ENCODE measurements at regions not wholly inside any gene's neighbourhood (a gene's known extent, or its start where the extent isn't known, plus 50 kb on each side); places are given as distances from the start of the nearest gene placed in this dataset.

DNA sequence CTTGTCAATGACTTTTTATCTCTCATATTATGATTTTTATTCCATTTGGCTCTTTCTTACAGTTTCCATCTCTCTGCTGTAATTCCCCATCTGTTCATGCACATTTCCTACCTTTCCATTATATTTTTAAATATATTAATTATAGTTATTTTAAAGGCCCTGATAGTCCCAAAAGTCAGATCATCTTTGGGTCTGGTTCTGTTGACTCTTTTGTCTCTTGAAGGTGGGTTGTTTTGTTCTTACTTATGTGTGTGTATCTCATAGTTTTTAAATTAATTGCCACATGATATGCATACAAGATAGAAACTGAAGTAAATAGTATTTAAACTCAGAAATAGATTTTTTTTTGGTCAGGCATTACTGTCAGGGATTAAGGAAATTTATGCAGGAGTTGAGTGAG lies 178.0 kb upstream of the AJAP1 start:
- no peak for DNase-seq (ENCODE audit: low read depth, low spot score)
- in situ Hi-C loops (cut with HindIII; ENCODE audit: low sequenced_read_pairs), result no loop called here

DNA sequence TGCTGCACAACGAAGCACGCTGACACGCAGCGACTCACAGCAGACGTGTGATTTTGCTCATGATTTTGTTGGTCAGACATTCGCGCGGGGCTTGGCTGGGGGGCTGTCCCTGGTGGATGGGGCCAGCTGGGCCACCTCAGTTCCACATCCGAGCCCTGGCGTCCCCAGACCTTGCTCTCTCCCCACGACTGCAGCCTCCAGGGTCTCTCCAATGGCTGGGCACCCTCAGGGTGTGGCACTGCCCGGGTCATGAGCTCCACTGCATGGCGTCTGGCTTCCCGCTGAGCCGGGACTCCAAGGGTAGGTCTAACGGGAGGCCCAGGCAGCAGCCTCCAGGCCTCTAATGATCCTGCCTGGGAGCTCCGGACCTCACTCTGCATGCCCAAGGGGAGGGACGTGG lies 173.0 kb upstream of the AJAP1 start:
- H3K4me3 ChIP-seq (ENCODE audit: low read depth, low read length), result no peak overlapping the region
- in situ Hi-C loops (cut with HindIII; ENCODE audit: low sequenced_read_pairs), result no loop called here
- no peak for DNase-seq (ENCODE audit: low read depth, low spot score)
- no peak for TF ChIP-seq CTCF (IDR thresholded peaks at IDR 0.05; ENCODE audit: low read depth, low read length)

More for the DNA sequence above, 178.0 kb upstream of the AJAP1 start:
- H3K4me3 ChIP-seq (ENCODE audit: low read depth, low read length), result no peak overlapping the region
- TF ChIP-seq CTCF (IDR thresholded peaks at IDR 0.05; ENCODE audit: low read depth, low read length), result no peak

DNA sequence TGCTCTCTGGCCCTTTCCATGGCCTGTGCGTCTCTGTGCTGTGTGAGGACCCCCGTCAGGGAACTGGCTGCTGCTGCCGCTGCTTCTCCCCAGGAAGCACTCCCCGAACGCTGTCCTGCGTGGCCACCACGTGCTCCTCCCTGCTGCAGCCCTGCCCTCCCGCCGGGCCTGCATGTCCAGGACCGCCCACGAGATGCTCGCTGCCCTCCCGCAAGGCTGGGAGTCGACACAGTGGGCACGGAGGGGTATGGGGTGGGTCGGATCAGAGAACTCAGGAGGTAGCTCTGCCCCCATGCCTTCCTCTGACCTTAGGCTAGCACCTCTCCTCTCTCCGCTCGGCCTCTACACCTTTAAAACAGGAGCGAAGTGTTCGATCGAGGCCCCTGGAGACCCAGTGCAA lies 171.9 kb upstream of the AJAP1 start:
- in situ Hi-C loops (cut with HindIII; ENCODE audit: low sequenced_read_pairs), result no loop called here
- DNase-seq (ENCODE audit: low read depth, low spot score), result no peak
- TF ChIP-seq CTCF (IDR thresholded peaks at IDR 0.05; ENCODE audit: low read depth, low read length), result no peak
- H3K4me3 ChIP-seq (ENCODE audit: low read depth, low read length), result no peak overlapping the region

- in situ Hi-C loops (cut with HindIII; ENCODE audit: low sequenced_read_pairs), result no loop called here
- H3K4me3 ChIP-seq (ENCODE audit: low read depth, low read length), result no peak overlapping the region
- DNase-seq (ENCODE audit: low read depth, low spot score), result no peak
- no peak for TF ChIP-seq CTCF (IDR thresholded peaks at IDR 0.05; ENCODE audit: low read depth, low read length)
Measured at GRCh38 chr1:4483021-4483625, 171.3 kb upstream of the AJAP1 start.

DNA sequence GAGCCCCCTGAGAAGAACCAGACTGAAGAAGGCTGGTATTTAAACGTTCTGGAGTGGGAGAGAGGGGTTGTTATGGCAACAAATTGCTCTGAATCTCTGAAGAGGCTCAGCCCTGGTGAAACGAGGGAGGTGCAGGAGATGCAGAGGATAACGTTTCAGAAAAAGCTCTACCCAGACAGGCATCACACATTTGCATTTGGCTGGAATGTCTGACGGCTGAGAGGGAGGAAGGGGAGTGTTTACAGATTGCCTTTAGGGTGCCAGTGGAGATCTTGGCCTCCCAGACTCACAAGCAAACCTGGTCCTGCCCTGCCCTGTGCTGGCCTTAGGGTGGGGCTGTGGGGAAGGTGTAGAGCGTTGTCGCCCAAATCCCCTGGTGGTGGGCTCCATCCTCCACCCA lies 169.0 kb upstream of the AJAP1 start:
- in situ Hi-C loops (cut with HindIII; ENCODE audit: low sequenced_read_pairs), result no loop called here

GRCh38 chr1:4485878-4486277 lies 168.5 kb upstream of the AJAP1 start:
- no peak for TF ChIP-seq CTCF (IDR thresholded peaks at IDR 0.05; ENCODE audit: low read depth, low read length)
- H3K4me3 ChIP-seq (ENCODE audit: low read depth, low read length), result no peak overlapping the region
- in situ Hi-C loops (cut with HindIII; ENCODE audit: low sequenced_read_pairs), result no loop called here
- no peak for DNase-seq (ENCODE audit: low read depth, low spot score)

More for the DNA sequence above, 169.0 kb upstream of the AJAP1 start:
- H3K4me3 ChIP-seq (ENCODE audit: low read depth, low read length), result no peak overlapping the region
- DNase-seq (ENCODE audit: low read depth, low spot score), result no peak
- TF ChIP-seq CTCF (IDR thresholded peaks at IDR 0.05; ENCODE audit: low read depth, low read length), result no peak

All from astrocyte of the spinal cord (primary cell).